A549 (cell line): ENCODE measurements at regions not wholly inside any gene's neighbourhood (a gene's known extent, or its start where the extent isn't known, plus 50 kb on each side); places are given as distances from the start of the nearest gene placed in this dataset.
"Not testable (repeated sequence)": the region's sequence is repeated elsewhere in the genome, so short reads cannot be mapped to it uniquely, and the experiment has no call there.

ENCODE experiments used
- ATAC-seq, 2 experiments: fragments of 200-7000 bp in 1 of 2; fragments of >200 bp in 1 of 2; cut with Nextera tagmentation in 1 of 2; cut with Tn5 transposase in 1 of 2; 3 replicates each; pipeline versions ENCODE4 v1.8.0 to v1.9.1; 2018 to 2020; ENCODE audit warnings: mild to moderate bottlenecking in 1 of 2, moderate library complexity in 1 of 2
- CTCF ChIA-PET: fragments of 300-600 bp; sonication (Branson Sonifier 250); formaldehyde crosslinking; extraction: SDS; loops from one replicate; lab custom pipeline; 2021; ENCODE audit warnings: antibody characterized with exemption, inconsistent platforms; lab: Yijun Ruan, JAX
- POLR2A ChIA-PET: fragments of 350-600 bp; formaldehyde crosslinking; extraction: SDS; loops from one replicate; lab custom pipeline; 2021; ENCODE audit warnings: antibody characterized with exemption, inconsistent platforms; lab: Yijun Ruan, JAX
- DNase-seq, 2 experiments: peaks; one replicate each; pipeline versions ENCODE4 v3.0.0 to v3.0.0-alpha.2; 2011 to 2016; ENCODE audit warnings: low read depth in 1 of 2, low spot score in 1 of 2
- FAIRE-seq: peaks from 2 replicates; lab custom pipeline; 2011; peaks lifted over from hg19 to GRCh38; lab: Jason Lieb, UNC
- H3K27ac ChIP-seq, 2 experiments: fragments of >200 bp; sonication (Bioruptor Twin); formaldehyde crosslinking; 3 replicates each; pipeline ENCODE4 v1.5.1; 2016 to 2017
- H3K4me1 ChIP-seq: fragments of >200 bp; sonication (Bioruptor Twin); formaldehyde crosslinking; 3 replicates; pipeline ENCODE4 v1.6.1; 2016
- H3K4me2 ChIP-seq: fragments of >200 bp; sonication (Bioruptor Twin); formaldehyde crosslinking; 3 replicates; pipeline ENCODE4 v1.6.1; 2016
- H3K4me3 ChIP-seq: fragments of >200 bp; sonication (Bioruptor Twin); formaldehyde crosslinking; 3 replicates; pipeline ENCODE4 v1.5.1; 2016
- H3K9me3 ChIP-seq: fragments of >200 bp; sonication (Bioruptor Twin); formaldehyde crosslinking; 3 replicates; pipeline ENCODE4 v1.6.1; 2016
- MAFK ChIP-seq: fragments of 450-650 bp; IDR thresholded peaks from 2 replicates; pipeline ENCODE4 v1.6.1; 2014; ENCODE audit not compliant: partially characterized antibody
- WGBS: methylation state at CpG from one replicate; pipeline ENCODE4 v1.1.6; 2017; ENCODE audit errors: missing lambda C conversion rate; 5-methylcytosine and 5-hydroxymethylcytosine counted together

- H3K27ac ChIP-seq, DNase-seq, H3K4me2 ChIP-seq, CTCF ChIA-PET, H3K9me3 ChIP-seq, H3K4me1 ChIP-seq, H3K4me3 ChIP-seq, ATAC-seq, FAIRE-seq, POLR2A ChIA-PET: not testable (repeated sequence)
- TF ChIP-seq MAFK: peak; percentile 80
- WGBS: 31% methylated on average over 4 of the region's 4 CpGs
Measured at GRCh38 chr15:17022040-17022439, 3519.6 kb downstream of the GOLGA6L6 start.
